Endothelial cell (in vitro differentiated cells): ENCODE measurements at regions not wholly inside any gene's neighbourhood (a gene's known extent, or its start where the extent isn't known, plus 50 kb on each side); places are given as distances from the start of the nearest gene placed in this dataset.

ENCODE experiments used
- DNase-seq: peaks from one replicate; pipeline ENCODE4 v3.0.0; 2021; ENCODE audit warnings: low spot score
- H3K27ac Mint-ChIP-seq: one replicate; pipeline ENCODE4 v1.8.0; 2021; ENCODE audit warnings: mixed read lengths, inconsistent platforms; ENCODE audit not compliant: unreplicated experiment
- H3K27me3 Mint-ChIP-seq: one replicate; pipeline ENCODE4 v1.8.0; 2021; ENCODE audit warnings: mild to moderate bottlenecking, moderate library complexity, mixed read lengths, inconsistent platforms; ENCODE audit not compliant: unreplicated experiment
- H3K36me3 Mint-ChIP-seq: one replicate; pipeline ENCODE4 v1.8.0; 2021; ENCODE audit warnings: mild to moderate bottlenecking, low read depth, mixed read lengths, inconsistent platforms; ENCODE audit not compliant: unreplicated experiment
- H3K4me1 Mint-ChIP-seq: one replicate; pipeline ENCODE4 v1.8.0; 2021; ENCODE audit warnings: mild to moderate bottlenecking, mixed read lengths, inconsistent platforms; ENCODE audit not compliant: unreplicated experiment
- H3K4me3 Mint-ChIP-seq: one replicate; pipeline ENCODE4 v1.8.0; 2021; ENCODE audit warnings: mild to moderate bottlenecking, mixed read lengths, inconsistent platforms; ENCODE audit not compliant: unreplicated experiment
- H3K9me3 Mint-ChIP-seq: one replicate; pipeline ENCODE4 v1.8.0; 2021; ENCODE audit warnings: mixed read lengths, inconsistent platforms; ENCODE audit not compliant: unreplicated experiment
- TF ChIP-seq, protein P1 (sequence below): fragments of 200-600 bp; sonication (generic); IDR thresholded peaks from one replicate; pipeline ENCODE4 v1.5.0; 2021; ENCODE audit warnings: antibody characterized with exemption; ENCODE audit not compliant: unreplicated experiment

DNA sequence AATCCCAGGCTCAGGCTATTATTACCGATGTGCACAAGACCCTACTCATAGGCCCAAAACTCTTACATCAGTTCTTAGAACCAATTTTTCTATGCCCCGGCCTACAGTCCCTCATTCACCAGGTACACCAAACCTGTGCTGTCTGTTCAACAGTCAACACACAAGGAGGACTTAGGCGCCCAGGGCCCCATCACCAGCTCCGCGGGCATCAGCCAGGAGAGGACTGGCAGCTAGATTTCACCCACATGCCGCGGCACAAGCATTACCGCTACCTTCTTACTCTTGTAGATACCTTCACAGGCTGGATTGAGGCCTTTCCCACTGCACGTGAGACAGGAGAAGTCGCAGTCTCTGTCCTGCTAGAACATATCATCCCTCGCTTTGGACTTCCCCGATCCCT is 962.5 kb downstream of the RPA4 start:
- TF ChIP-seq, protein P1, sequence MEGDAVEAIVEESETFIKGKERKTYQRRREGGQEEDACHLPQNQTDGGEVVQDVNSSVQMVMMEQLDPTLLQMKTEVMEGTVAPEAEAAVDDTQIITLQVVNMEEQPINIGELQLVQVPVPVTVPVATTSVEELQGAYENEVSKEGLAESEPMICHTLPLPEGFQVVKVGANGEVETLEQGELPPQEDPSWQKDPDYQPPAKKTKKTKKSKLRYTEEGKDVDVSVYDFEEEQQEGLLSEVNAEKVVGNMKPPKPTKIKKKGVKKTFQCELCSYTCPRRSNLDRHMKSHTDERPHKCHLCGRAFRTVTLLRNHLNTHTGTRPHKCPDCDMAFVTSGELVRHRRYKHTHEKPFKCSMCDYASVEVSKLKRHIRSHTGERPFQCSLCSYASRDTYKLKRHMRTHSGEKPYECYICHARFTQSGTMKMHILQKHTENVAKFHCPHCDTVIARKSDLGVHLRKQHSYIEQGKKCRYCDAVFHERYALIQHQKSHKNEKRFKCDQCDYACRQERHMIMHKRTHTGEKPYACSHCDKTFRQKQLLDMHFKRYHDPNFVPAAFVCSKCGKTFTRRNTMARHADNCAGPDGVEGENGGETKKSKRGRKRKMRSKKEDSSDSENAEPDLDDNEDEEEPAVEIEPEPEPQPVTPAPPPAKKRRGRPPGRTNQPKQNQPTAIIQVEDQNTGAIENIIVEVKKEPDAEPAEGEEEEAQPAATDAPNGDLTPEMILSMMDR = no peak
- no peak for DNase-seq
- no peaks in the 10 kb centered on the region for H3K4me1 Mint-ChIP-seq
- H3K27ac Mint-ChIP-seq = no peak overlapping the region
- H3K27me3 Mint-ChIP-seq = peaks cover 14% of the 10 kb centered on the region
- peak overlapping the region; percentile 37 for H3K4me3 Mint-ChIP-seq
- H3K36me3 Mint-ChIP-seq = peaks cover 21% of the 10 kb centered on the region
- peaks cover 9% of the 10 kb centered on the region for H3K9me3 Mint-ChIP-seq

DNA sequence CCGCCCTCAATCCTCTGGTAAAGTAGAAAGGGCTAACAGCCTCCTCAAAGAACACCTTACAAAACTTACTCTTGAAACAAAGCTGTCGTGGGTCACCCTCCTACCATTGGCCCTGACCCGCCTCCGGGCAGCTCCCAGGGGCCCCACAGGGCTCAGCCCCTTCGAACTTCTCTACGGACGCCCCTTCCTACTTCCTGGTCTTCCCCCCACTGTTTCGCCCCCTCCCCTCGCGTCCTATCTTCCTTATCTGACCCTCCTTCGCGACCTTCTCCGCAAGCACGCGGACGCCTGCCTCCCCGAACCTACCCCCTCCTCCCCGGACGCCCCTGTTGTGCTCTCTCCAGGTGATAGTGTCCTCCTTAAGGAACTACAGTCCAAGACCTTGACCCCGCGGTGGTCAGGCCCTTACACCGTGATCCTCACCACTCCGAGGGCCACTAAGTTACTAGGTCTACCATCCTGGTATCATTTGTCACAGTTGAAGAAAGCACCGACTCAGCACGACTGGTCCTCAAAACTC is 963.1 kb downstream of the RPA4 start:
- Mint-ChIP-seq H3K27me3 (peaks cover 14% of the 10 kb centered on the region), H3K36me3 (peaks cover 21% of the 10 kb centered on the region), H3K9me3 (peaks cover 9% of the 10 kb centered on the region), H3K4me1 (no peaks in the 10 kb centered on the region), H3K4me3 (no peak overlapping the region), H3K27ac (no peak overlapping the region)
- no peak for DNase-seq
- TF ChIP-seq, protein P1 = no peak

DNA sequence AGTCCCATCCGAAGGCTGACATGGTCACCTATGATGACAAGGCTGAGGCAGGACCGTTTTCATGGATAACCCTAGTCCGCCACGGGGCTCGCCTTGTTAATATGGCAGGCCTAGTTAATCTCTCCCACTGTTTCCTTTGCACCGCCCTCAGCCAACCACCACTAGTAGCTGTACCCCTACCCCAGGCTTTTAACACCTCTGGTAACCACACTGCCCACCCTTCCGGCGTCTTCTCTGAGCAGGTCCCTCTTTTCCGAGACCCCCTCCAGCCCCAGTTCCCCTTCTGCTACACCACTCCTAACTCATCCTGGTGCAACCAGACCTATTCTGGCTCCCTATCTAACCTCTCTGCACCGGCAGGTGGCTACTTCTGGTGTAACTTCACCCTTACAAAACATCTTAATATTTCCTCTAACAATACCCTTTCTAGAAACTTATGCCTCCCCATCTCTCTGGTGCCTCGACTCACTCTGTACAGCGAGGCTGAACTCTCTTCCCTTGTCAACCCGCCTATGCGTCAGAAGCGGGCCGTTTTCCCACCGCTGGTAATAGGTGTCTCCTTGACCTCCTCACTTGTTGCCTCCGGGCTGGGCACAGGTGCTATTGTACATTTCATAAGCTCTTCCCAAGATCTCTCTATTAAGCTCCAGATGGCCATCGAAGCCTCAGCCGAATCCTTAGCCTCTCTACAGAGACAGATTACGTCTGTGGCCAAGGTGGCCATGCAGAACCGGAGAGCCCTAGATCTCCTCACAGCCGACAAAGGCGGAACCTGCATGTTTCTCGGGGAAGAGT is 964.4 kb downstream of the RPA4 start:
- Mint-ChIP-seq H3K4me1 (no peaks in the 10 kb centered on the region), H3K27ac (no peak overlapping the region), H3K27me3 (peaks cover 14% of the 10 kb centered on the region), H3K36me3 (peaks cover 21% of the 10 kb centered on the region), H3K4me3 (no peak overlapping the region), H3K9me3 (peaks cover 9% of the 10 kb centered on the region)
- TF ChIP-seq, protein P1 = no peak
- no peak for DNase-seq

DNA sequence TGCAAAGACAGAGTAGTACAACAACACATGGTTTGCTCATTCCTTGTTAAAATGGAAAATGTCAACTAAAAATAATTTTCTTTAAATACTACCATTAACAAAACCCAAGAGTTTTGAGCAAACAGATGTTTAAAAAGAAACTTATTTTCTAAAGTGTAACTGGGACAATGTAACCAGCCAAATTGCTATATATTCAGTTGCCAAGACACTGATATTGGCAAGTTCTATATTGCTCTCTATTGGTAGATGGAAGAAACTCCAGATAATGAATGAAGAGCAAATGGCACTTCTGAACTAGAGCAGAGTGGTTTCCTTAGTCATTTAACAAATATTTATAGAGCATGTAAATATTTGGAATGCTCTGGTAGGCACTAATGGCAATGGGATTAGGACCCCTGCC is 966.2 kb downstream of the RPA4 start:
- Mint-ChIP-seq H3K27ac (no peak overlapping the region), H3K27me3 (peaks cover 9% of the 10 kb centered on the region), H3K9me3 (no peaks in the 10 kb centered on the region), H3K4me3 (no peak overlapping the region), H3K4me1 (no peaks in the 10 kb centered on the region), H3K36me3 (peaks cover 15% of the 10 kb centered on the region)
- TF ChIP-seq, protein P1 = no peak
- no peak for DNase-seq

DNA sequence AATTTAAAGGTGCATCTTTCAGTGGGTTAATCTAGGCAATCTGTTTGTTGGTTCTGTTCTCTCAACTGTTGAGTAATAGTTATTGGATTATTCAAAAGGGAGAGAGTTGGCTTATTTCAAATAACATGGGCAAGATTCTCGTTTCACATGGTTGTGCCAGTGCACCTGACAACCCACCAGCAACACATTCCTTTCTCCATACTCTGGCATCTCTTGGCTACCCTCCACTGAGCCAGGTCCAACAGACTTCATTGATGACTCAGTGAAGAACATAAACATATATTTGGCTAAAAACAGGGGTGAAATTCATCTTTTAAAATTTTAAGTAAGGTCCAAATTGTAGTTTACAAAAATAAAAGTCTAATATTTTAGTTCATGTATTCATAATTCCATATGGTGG is 967.2 kb downstream of the RPA4 start:
- no peaks in the 10 kb centered on the region for H3K9me3 Mint-ChIP-seq
- no peak overlapping the region for H3K4me3 Mint-ChIP-seq
- no peaks in the 10 kb centered on the region for H3K4me1 Mint-ChIP-seq
- TF ChIP-seq, protein P1 = no peak
- no peak overlapping the region for H3K27ac Mint-ChIP-seq
- no peak for DNase-seq
- H3K36me3 Mint-ChIP-seq = peaks cover 10% of the 10 kb centered on the region
- H3K27me3 Mint-ChIP-seq = peaks cover 4% of the 10 kb centered on the region
